ENCODE measurements at regions not wholly inside any gene's neighbourhood (a gene's known extent, or its start where the extent isn't known, plus 50 kb on each side); places are given as distances from the start of the nearest gene placed in this dataset.
"Not testable (repeated sequence)": the region's sequence is repeated elsewhere in the genome, so short reads cannot be mapped to it uniquely, and the experiment has no call there.

DNA sequence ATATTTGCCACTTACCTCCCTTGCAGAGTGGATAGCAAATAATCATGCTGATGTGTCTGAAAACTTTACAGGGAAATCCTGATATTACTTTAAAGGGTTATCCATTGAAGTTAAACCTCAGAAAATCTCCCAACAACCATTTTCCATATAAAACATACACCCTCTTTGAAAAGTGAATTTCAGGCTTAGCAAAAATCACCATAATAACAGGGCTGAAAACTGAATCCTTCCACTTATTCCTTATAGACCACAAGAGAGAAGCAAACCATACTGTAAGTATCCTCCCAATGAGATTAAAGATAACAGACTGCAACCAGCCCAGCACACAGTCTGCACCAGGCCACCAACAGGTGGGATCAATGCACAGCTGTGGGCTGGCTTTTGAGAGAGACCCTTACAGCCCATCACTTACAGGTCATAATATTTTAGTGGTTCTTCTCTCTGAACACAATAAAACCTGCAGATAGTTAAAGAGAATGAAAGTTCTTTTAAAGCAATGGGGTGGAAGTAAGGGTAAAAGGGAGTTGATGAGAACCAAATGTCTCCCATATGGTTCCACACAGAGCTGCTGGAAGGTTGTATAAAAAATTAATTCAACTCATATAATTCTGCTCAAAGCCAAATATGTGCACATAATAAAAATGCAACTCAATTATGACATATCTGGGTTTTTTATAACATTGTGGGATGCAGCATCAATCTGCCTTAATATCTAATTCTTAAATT is 376.2 kb upstream of the GRAMD2B start:
- DNase-seq = no peak

DNA sequence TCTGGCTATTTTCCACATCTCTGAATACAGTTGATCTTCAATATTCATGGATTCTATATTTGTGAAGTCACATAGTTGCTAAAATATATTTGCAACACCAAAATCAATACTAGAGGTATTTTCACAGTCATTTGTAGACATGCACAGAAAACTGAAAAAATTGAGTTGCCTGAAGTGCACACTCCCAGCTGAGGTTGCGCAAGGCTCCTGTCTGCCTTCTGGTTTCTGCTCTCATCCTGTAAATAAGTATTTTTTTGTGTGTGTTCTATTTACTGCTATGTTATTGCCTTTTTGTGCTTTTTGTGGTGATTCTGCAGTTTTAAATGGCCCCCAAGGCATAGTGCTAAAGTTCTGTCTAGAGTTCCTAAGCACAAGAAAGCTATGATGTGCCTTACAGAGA is 371.1 kb upstream of the GRAMD2B start:
- no peak for DNase-seq

DNA sequence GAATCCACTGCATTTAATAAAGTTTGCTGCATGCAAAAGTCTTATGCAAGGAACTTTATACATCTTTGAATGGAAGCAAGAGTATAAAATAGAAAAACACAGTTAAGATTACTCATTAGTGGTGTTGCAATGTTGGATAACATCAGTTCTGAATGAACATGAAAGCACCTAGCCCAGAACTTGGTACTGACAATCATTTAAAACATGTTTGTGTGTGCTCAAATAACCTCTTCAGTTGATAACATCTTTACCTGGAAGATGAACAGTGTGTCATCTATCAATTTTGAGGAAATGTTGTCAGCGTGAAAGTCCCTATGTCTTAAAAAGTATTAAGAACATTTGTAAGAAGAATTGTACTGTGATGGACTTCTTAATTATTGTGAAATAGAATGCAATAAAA is 370.4 kb upstream of the GRAMD2B start:
- no peak for DNase-seq

DNA sequence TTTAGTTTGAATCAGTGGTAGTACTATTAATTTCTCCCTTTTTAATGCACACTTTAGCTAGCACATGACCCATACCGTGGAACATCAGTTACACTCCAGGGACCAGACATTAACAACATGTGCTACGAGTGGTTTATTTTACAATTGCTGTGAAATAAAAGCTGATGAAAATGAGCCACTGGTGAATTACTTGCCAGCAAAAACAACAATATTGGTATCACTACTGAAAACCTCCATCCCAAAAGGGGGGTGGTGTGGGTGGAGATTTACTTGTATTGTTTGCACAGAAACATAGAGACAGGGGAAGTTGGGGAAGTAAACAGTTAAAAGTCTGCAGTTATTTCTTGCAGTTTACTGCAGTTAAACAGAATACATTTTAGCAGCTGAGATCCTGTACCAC is 369.6 kb upstream of the GRAMD2B start:
- no peak for DNase-seq

DNA sequence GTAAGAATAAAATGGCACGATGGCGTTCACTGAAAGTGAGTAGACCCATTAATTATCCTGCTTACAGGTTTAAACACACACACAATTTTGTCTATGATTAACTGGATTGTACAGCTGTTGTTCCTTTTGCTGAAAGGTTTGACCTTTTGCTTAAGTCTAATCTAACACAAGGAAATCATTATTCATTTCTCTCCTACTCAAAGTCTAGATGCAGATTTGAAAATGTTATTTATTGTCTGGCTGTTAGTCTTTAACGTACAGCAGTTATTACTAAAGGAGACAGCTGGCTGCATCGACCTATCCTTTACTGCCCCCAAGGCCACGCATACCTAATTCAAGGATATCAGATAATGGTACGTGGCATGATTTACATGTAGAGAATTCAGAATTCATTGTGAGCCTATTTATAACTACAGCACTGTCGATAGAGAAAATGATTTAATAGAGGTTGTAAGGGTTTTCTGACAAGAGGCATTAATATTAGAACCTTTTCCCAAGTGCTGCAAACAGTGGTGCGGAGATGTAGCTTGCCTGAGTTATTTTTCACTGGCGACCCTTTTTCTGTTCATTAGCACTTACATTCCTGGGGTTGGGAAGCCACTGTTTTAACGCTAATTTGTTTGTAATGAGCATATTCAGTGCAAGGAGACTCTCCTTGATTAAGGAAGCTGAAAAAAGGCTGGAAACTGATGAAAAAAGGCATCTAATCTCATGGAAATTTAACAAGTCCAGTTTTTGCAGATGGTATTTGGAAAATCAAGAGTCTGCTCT is 368.4 kb upstream of the GRAMD2B start:
- DNase-seq = no peak

GRCh38 chr5:126055348-126055729 is 367.9 kb upstream of the GRAMD2B start:
- DNase-seq = no peak

DNA sequence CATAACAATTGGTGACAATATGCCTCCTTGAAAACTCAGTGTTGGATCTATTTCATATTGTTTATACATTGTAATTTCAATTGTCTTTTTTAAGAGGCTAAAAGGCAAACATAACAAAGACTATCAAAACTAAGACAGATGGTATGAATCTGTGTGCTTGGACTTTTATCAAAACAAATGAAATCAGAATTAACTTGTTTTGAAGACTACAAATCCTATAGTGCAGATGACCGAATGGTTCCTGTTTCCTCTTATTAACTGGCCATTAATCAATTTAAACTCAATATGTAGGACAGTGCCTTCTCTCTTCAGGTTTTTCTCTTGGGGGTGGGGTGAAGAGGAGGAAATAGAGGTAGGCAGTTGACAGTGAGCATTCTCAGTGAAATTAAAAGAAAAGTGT is 366.9 kb upstream of the GRAMD2B start:
- DNase-seq = no peak

- no peak for DNase-seq
Measured at GRCh38 chr5:126056851-126057622, 366.2 kb upstream of the GRAMD2B start.

- DNase-seq = not testable (repeated sequence)
Measured at GRCh38 chr5:126058392-126058791, 364.8 kb upstream of the GRAMD2B start.

- DNase-seq = no peak
Measured at GRCh38 chr5:126062398-126063221, 360.6 kb upstream of the GRAMD2B start.

GRCh38 chr5:126065061-126065460 is 358.1 kb upstream of the GRAMD2B start:
- no peak for DNase-seq

DNA sequence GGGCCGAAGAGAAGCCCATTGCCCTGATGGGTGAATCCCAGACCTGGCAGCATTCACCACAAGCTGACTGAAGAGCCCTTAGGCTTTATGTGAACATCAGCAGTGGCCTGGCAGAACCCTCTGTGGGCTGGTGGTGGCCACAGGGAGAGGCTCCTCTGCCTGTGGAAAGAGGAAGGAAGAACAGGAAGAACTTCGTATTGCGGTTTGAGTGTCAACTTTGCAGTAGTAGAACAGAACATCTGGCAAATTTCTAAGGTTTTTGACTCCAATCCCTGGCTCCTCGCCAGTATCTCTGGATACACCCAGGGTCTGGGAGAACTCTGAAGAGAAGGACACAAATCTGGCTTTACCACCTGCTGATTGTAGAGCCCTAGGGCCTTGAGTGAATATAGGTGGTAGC is 356.4 kb upstream of the GRAMD2B start:
- DNase-seq = no peak

DNA sequence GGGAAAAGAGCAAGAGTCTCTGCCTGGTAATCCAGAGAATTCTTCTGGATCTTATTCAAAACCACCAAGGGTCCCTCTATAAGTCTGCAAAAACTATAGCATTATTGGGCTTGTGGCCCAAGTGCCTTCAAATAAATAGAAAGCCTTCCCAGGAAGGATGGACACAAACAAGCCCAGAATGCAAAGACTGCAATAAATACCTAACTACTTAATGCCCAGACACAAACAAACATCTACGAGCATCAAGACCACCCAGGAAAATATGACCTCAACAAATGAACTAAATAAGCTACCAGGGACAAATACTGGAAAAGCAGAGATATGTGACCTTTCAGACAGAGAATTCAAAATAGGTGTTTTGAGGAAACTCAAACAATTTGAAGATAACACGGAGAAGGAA is 355.8 kb upstream of the GRAMD2B start:
- DNase-seq = no peak

GRCh38 chr5:126069329-126069728 is 353.9 kb upstream of the GRAMD2B start:
- no peak for DNase-seq

DNA sequence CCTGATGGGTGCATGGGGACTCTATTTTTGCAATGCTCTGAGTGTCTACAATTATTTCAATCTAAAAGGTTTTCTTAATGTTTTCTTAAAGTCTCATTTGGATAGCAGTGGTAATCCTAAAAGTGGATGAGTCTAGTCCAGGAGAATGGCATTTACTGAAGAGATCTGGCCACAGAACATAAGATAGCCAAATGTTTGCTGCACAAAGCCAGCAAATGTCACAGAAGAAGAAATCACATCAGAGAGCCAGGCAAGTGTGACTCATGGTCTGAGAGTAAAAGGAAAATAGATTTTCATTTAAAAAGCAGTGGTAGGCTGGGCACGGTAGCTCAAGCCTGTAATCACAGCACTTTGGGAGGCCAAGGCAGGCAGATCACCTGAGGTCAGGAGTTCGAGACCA is 352.7 kb upstream of the GRAMD2B start:
- no peak for DNase-seq

- DNase-seq = no peak
Measured at GRCh38 chr5:126074538-126074937, 348.7 kb upstream of the GRAMD2B start.

DNA sequence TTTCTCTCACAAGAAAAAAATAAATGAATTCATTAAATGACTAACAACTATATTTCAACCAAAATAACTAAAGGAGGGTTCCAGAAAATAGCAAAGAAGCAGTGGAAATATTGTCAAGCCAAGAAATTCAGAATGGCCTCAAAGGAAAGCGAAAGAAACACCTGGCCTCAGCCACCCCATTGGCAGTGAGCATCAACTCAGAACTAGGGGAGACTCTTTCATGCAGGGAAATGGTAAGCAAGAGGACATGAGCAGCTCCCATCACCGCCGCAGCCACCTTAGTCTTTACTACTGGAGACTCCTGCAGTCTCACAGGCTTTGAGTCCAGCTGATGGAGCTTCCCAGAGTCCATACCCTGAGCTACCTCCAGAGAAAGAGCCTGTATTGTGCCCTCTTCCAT is 343.9 kb upstream of the GRAMD2B start:
- no peak for DNase-seq

GRCh38 chr5:126081209-126081608 is 342.0 kb upstream of the GRAMD2B start:
- DNase-seq = no peak

- DNase-seq = no peak
Measured at GRCh38 chr5:126093041-126093440, 330.2 kb upstream of the GRAMD2B start.

GRCh38 chr5:126093718-126094117 is 329.5 kb upstream of the GRAMD2B start:
- no peak for DNase-seq

DNA sequence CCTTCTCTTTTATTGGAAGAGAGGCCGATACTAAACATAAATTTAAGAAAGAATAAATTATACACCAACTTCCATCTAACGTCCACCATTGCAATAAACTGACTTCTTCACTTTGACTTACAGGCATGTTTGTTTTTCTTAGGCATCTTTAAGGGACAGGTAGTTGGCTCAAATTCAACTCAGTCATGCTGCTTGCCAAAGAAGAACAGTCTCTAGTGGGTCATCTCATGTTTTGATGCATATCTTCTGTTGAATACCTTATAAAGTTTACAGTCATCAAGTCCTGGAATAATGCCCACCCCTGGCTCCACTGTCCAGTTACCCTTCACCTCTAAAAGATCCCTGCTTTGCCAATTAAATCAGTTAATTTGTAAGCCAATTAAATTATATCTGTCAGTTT is 328.2 kb upstream of the GRAMD2B start:
- DNase-seq = no peak

DNA sequence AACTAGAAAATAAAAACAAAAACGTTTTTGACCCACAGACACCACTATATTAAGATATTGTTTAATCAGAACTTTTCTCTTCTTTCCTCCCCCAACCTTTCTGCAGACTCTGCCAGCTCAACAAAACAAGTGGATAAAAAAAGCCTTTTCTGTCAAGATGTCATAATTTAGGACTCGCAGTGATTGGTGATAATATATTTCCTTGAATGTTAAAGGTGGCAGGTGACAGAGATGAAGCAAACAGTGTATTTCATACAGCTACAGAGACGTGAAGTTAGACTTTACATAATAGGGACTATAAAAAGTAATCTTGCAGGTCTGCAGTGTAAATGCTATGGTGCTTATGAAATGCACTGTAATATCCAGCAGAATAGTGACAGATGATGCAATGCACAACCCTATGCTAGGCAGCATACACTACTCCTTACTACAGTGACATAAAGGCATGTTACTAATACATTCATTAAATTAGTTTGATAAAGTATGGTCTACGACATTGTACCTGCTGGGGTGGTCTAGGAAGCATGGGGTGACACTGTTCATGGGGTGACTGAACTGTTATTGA is 326.7 kb upstream of the GRAMD2B start:
- no peak for DNase-seq

GRCh38 chr5:126097876-126098275 is 325.3 kb upstream of the GRAMD2B start:
- no peak for DNase-seq
